Right ventricle myocardium inferior (tissue), 1 donor: ENCODE measurements at regions not wholly inside any gene's neighbourhood (a gene's known extent, or its start where the extent isn't known, plus 50 kb on each side); places are given as distances from the start of the nearest gene placed in this dataset.
"Not testable (repeated sequence)": the region's sequence is repeated elsewhere in the genome, so short reads cannot be mapped to it uniquely, and the experiment has no call there.

Source experiments
- ATAC-seq: fragments of 200-7000 bp; cut with Tn5 transposase; one replicate; pipeline ENCODE4 v1.9.1; 2020; ENCODE audit warnings: mild to moderate bottlenecking, moderate library complexity
- DNase-seq: peaks from one replicate; pipeline ENCODE4 v3.0.0; 2021; ENCODE audit errors: missing footprints
- intact Hi-C: fragments of 100-400 bp; cut with DNase I; formaldehyde crosslinking; loops from one replicate; pipeline ENCODE4 v1.11.0; 2022
- donor health status: DM: no; HTN: yes; CAD: no; lungs with severe emphysema.

DNA sequence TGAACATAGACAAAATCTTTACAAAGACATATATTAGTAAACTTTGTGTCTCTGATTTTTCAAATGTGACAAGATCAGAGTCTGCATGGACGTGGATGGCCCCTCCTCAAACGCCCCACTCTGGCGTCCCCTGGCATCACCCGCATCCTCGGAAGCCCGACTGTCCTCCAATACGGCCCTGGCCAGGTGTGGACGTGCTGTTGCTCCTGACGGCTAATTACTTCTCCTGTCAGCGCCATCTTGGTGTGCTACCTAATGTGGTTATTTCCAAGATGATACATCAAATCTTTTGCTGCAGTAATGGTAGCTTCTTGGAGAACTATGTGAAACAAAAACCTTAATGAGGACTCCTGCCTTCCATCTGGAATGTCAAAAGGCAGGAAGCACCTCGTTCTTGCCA is 747.4 kb upstream of the SALL3 start:
- no peak for DNase-seq
- no peak for ATAC-seq
- intact Hi-C loops, result no loop called here

- intact Hi-C loops, result no loop called here
- ATAC-seq (no peak), DNase-seq (no peak)
These were observed 741.8 kb upstream of the SALL3 start for GRCh38 chr18:78237864-78238263.

DNA sequence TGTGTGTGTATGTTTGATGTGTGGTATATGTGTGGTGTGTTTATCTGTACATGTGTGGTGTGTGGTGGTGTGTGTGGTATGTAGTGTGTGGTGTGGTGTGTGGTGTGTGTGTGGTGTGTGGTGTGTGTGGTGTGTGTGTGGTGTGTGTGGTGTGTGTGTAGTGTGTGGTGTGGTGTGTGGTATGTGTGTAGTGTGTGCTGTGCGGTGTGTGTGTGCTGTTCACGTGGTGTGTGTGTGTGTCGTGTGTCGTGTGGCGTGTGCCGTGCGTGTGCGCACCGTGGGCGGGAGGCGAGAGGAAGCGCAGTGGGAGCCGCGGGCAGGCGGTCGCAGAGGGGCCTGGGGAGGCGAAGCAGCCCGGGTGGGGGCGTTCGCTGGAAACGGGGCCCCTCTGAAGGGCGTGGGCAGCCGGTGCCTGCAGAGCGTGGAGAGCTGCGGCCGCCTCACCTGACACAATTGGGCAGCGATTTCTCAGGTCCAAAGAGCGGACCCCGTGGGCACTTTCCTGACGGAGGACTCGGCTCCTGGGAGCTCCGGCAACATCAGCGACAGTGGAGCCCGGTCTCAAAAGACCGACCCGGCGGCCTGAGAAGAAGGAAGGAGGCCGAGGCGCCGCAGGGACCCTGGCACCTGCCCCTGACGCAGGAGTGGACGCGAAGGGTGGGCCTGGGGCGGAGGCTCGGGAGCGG is 741.1 kb upstream of the SALL3 start:
- intact Hi-C loops, result no loop called here
- ATAC-seq (no peak), DNase-seq (no peak)

DNA sequence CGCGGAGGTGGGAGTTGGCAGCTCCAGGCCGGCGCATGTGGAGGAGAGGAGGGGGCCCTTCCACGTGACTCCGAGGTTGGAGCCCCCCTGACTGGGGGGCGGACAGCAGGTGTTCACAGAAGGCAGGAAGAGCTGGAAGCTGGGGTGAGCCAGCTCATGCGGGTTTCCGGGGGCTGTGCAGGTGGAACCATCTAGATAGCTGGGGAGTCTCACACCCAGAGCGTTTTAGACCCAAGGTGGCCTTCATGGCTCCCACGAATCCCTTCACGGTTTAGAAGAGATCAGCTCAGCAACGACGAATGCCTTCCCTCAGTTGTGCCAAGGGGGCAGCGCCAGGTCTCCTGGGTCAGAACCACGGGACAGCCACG is 740.5 kb upstream of the SALL3 start:
- DNase-seq (no peak), ATAC-seq (no peak)
- intact Hi-C loops, result no loop called here

- intact Hi-C loops, result no loop called here
- DNase-seq (no peak), ATAC-seq (no peak)
These were observed 739.5 kb upstream of the SALL3 start for GRCh38 chr18:78240101-78240500.

GRCh38 chr18:78240627-78241252 is 738.9 kb upstream of the SALL3 start:
- intact Hi-C loops, result no loop called here
- ATAC-seq (no peak), DNase-seq (no peak)

- ATAC-seq (peak; percentile 58), DNase-seq (no peak)
- intact Hi-C loops, result no loop called here
These were observed 737.9 kb upstream of the SALL3 start for GRCh38 chr18:78241535-78242253.

DNA sequence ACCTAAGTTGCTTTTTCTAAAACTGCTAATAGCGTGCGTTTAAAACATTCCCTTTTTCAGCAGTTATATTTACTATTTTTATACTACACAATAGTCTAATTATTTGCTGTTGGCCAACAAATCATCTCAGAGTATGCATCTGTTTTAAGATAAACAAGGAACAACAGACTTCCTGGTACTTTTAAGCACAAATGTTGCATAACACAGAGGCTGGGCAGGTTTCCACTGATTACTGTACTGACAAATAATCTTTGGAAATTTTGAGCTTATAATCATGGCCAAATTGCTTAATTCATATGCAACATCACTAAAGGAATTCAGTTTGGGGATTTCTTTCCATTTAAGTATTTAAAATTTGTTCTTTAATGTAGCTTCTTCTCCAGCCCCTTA is 737.4 kb upstream of the SALL3 start:
- intact Hi-C loops, result no loop called here
- no peak for DNase-seq
- ATAC-seq, result peak; percentile 83

DNA sequence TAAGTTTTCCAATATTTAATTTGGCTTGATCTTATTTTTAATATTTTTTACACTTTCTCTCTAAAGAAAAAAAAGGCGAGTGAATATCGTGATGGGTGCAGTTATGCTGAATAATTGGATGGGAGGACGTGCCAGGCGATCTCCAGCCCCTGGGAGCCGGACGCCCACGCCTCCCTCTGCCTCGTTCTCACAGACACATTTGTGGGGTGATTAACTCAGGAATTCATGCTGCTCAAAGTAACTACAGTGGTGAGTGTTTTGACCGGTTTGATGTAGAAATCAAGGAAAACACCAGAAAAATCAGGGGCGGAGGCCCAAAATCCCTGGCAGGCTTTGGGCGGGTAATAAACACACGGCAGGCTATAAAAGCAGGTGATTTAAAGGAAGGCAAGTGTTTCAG is 736.8 kb upstream of the SALL3 start:
- intact Hi-C loops, result no loop called here
- no peak for DNase-seq
- peak; percentile 49 for ATAC-seq

GRCh38 chr18:78244779-78245178 is 734.8 kb upstream of the SALL3 start:
- intact Hi-C loops, result no loop called here
- no peak for DNase-seq
- ATAC-seq, result no peak

DNA sequence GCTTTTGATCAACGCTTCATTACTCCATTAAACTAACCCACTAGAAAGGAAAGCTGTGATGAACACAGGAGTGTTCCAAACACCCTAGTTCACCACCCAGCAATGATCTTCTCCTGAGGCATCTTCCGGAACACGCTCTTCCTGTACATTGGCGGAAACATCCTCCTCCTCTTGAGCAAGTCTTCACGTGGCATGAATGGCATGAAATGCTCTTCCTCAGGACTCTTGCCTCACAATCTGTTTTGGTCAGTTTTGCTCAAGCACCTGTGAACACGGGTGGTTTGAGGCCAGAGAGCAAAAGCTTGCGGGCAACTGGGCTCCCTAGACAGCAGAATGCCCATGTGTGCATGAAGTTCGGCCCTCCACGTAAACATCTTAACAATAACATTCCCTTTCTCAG is 734.2 kb upstream of the SALL3 start:
- ATAC-seq (no peak), DNase-seq (no peak)
- intact Hi-C loops, result no loop called here

DNA sequence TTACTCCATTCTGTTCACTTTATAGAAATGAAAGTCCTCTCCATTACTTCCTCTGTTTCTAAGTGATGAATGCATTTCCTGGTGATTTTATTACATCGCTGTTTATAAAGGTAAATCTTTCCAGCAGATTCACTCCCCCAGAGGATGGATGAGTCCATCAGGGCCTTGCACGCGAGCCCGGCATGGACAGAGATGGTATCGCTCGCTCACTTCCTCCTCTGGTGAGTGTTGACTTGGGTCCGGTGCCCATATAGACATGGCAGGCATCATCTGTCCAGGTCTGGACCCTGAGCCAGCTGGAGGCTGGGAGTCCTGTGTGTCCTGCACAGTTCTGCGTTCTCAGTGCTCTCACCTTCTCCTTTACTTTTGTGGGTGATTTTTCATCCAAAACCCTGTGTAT is 733.6 kb upstream of the SALL3 start:
- ATAC-seq (no peak), DNase-seq (no peak)
- intact Hi-C loops, result no loop called here

GRCh38 chr18:78246588-78246987 is 733.0 kb upstream of the SALL3 start:
- ATAC-seq (no peak), DNase-seq (no peak)
- intact Hi-C loops, result no loop called here

- DNase-seq (no peak), ATAC-seq (no peak)
- intact Hi-C loops, result no loop called here
These were observed 731.9 kb upstream of the SALL3 start for GRCh38 chr18:78247615-78248289.

GRCh38 chr18:78255013-78255412 is 724.6 kb upstream of the SALL3 start:
- DNase-seq (no peak), ATAC-seq (no peak)
- intact Hi-C loops, result no loop called here

DNA sequence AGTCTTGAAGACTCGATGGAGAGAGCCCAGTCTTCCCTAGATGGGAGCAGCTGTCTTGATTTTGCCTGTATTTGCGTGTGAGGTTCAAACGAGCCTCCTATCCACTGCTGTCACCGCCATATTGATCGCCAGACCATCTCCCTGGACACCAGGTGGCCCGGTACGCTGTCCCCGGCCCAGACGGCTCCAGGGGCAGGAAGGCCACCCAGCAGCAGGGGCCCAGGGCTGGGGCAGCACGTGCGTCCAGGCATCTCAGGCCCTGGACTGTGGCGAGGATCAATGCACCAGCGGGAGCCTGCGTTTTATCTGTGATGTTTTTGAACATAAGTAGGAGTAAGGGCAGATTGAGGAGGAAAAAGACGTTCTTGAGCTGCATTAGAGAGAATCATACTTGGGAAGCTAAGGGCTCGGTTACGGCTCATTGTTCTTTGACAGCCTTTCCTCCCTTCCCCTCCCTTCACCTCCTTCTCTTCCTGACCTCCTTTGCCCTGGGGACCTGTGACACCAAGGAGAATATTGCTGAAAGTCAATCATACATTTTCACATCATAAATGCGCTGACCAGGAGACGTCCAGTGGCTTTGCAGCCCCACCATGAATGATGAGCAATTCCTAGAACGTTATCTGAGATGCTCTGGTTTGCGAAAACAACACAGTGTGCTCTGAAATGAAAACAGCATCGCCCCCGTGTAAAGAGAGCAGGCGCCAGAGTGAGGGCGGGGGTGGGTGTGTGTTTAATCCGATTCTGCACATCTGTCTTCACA is 711.2 kb upstream of the SALL3 start:
- no peak for DNase-seq
- intact Hi-C loops, result no loop called here
- ATAC-seq, result no peak

DNA sequence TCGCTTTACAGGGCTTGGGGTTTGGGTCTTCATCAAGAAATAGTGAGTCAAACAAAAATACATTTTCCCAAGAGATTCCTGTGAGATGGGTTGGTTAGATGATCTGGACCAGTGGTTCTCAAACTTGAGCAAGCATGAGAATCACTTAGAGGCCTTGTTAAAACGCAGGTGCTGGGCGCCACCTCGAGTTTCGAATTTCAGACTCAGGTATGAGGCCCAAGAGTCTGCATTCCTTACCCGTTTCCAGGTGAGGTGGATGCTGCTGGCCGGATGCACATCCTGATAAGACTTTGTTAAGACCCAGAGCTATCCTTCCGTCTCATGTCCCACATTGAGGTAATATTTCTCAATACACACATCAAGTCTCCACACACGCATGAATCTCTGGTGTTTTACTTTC is 707.8 kb upstream of the SALL3 start:
- no peak for ATAC-seq
- DNase-seq, result no peak

GRCh38 chr18:78273876-78274275 is 705.7 kb upstream of the SALL3 start:
- no peak for DNase-seq
- intact Hi-C loops, result no loop called here
- ATAC-seq, result no peak

More for the DNA sequence above, 707.8 kb upstream of the SALL3 start:
- intact Hi-C loops, result no loop called here

GRCh38 chr18:78283425-78283824 is 696.2 kb upstream of the SALL3 start:
- ATAC-seq, intact Hi-C loops, DNase-seq: not testable (repeated sequence)
